GM10266 (cell line): ENCODE measurements at regions not wholly inside any gene's neighbourhood (a gene's known extent, or its start where the extent isn't known, plus 50 kb on each side); places are given as distances from the start of the nearest gene placed in this dataset.

Experiments
- DNase-seq: peaks from one replicate; pipeline ENCODE4 v3.0.0; 2012; ENCODE audit errors: extremely low spot score
- CTCF ChIP-seq: IDR thresholded peaks from 2 replicates; pipeline ENCODE4 v1.5.1; 2012; ENCODE audit warnings: mild to moderate bottlenecking, low read depth; ENCODE audit not compliant: control insufficient read depth, insufficient read depth; ENCODE audit errors: missing control alignments

- DNase-seq = no peak
- TF ChIP-seq CTCF = no peak
Measured at GRCh38 chr6:14765106-14765505, 480.8 kb upstream of the JARID2 start.

- DNase-seq = no peak
- TF ChIP-seq CTCF = no peak
Measured at GRCh38 chr6:14765721-14766390, 480.0 kb upstream of the JARID2 start.

GRCh38 chr6:14766391-14766994, 479.4 kb upstream of the JARID2 start:
- no peak for TF ChIP-seq CTCF

GRCh38 chr6:14767226-14767625, 478.6 kb upstream of the JARID2 start:
- DNase-seq = no peak
- TF ChIP-seq CTCF = no peak

More at GRCh38 chr6:14766391-14766994, 479.4 kb upstream of the JARID2 start:
- DNase-seq = no peak

- DNase-seq = no peak
- TF ChIP-seq CTCF = no peak
Measured at GRCh38 chr6:14770040-14770439, 475.8 kb upstream of the JARID2 start.

GRCh38 chr6:14770572-14770971, 475.3 kb upstream of the JARID2 start:
- no peak for DNase-seq
- no peak for TF ChIP-seq CTCF

GRCh38 chr6:14771016-14771415, 474.9 kb upstream of the JARID2 start:
- DNase-seq = no peak
- no peak for TF ChIP-seq CTCF
